ENCODE measurements at regions not wholly inside any gene's neighbourhood (a gene's known extent, or its start where the extent isn't known, plus 50 kb on each side); places are given as distances from the start of the nearest gene placed in this dataset.

DNA sequence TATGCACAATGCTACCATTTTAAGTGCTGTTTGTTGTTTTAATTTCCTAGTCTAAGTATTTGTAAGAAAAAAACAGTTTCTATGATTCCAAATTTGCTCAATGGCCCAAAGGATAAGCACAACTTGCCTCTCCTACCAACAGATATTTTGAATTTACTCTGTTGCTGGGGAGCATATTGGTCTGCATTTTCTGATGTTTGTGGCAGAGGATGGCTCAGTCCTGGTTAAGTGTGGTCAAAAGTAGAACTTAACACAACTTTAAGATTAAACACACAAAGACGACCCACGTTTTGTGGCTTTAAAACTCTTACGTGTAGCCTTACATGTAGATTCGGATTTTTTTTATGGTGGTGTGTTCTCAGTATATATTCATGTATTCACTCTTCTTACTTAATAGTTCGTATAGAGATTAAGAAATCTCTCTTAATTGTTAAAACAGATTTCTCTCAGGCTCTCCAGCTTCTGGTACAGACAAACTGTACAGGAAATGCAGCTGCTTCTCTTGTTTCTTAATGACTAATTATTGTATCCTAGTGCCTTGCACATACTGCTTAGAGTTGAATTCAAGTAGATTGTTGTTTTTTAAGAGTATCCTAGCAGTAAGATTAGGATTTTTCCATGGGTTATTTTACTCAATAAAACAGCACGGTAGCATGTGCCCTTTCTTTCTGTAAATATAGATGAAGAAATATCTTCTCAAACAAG lies 86.2 kb downstream of the GPR85 start:
- no peak overlapping the region for H3K4me3 ChIP-seq (ENCODE audit: low read depth in 1 of 2, low read length in 2 of 2)
- no peaks in the 10 kb centered on the region for H3K9me3 ChIP-seq (ENCODE audit: control insufficient read depth in 1 of 2, low read length in 2 of 2)
- no peak overlapping the region for H3K27ac ChIP-seq (ENCODE audit: low read depth, low read length)
- H3K9ac ChIP-seq (ENCODE audit: low read depth in 1 of 2, low read length in 2 of 2): no peak overlapping the region
- H3K36me3 ChIP-seq (ENCODE audit: control insufficient read depth in 1 of 2, insufficient read depth in 2 of 2, low read length in 2 of 2): no peaks in the 10 kb centered on the region
- H3K27me3 ChIP-seq (ENCODE audit: control insufficient read depth in 1 of 2, insufficient read depth in 2 of 2, low read length in 2 of 2): no peaks in the 10 kb centered on the region
- H3K4me1 ChIP-seq (ENCODE audit: control insufficient read depth in 1 of 2, insufficient read depth in 2 of 2, low read length in 2 of 2): no peaks in the 10 kb centered on the region

DNA sequence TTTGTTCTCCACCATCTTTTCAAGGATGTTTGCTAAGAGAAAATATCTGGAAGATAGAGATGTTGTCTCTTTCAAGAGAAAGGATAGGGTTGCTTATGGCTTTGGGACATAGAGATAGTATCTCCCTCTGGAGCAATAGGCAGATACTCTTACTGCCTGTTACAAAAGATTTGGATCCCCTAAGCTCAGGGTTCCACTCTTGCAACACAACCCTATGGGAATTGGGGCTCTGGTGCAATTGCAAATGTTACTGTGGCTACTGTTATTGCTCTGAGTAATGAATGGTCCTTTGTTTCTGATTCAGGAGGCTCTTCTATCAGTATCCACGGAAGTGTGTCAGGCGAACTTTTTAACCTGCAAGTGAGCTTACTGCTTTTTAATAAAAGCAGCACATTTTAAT lies 88.8 kb downstream of the GPR85 start:
- no peaks in the 10 kb centered on the region for H3K36me3 ChIP-seq (ENCODE audit: control insufficient read depth in 1 of 2, insufficient read depth in 2 of 2, low read length in 2 of 2)
- no peaks in the 10 kb centered on the region for H3K27me3 ChIP-seq (ENCODE audit: control insufficient read depth in 1 of 2, insufficient read depth in 2 of 2, low read length in 2 of 2)
- no peak overlapping the region for H3K27ac ChIP-seq (ENCODE audit: low read depth, low read length)

DNA sequence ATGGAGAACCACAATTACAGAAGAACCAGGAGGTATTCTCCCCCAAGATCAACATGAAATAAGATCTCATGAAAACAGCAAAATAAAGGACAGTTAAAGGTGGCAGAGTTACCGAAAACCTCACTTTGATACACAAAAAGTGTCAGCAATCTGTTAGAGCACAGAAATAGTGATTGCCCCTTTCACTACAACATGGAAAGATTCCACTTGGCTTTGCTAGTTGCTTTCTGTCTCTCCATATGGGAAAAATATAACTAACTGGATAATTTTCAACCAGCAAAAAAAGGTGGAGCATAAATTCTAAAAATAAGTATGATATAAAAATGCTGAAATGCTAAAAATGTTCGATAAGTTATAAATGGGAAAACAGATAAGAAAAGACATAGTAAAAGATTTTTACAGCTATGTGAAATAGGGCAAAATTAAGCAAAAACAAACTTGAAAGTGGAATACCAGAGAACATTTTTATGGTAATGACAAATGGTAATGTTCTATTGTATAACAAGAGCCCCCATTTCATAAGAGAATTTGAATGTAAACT lies 90.2 kb downstream of the GPR85 start:
- no peak overlapping the region for H3K27ac ChIP-seq (ENCODE audit: low read depth, low read length)
- no peak overlapping the region for H3K9ac ChIP-seq (ENCODE audit: low read depth in 1 of 2, low read length in 2 of 2)

More for the DNA sequence above, 88.8 kb downstream of the GPR85 start:
- no peaks in the 10 kb centered on the region for H3K4me1 ChIP-seq (ENCODE audit: control insufficient read depth in 1 of 2, insufficient read depth in 2 of 2, low read length in 2 of 2)
- H3K9ac ChIP-seq (ENCODE audit: low read depth in 1 of 2, low read length in 2 of 2): no peak overlapping the region
- H3K9me3 ChIP-seq (ENCODE audit: control insufficient read depth in 1 of 2, low read length in 2 of 2): no peaks in the 10 kb centered on the region
- no peak overlapping the region for H3K4me3 ChIP-seq (ENCODE audit: low read depth in 1 of 2, low read length in 2 of 2)

DNA sequence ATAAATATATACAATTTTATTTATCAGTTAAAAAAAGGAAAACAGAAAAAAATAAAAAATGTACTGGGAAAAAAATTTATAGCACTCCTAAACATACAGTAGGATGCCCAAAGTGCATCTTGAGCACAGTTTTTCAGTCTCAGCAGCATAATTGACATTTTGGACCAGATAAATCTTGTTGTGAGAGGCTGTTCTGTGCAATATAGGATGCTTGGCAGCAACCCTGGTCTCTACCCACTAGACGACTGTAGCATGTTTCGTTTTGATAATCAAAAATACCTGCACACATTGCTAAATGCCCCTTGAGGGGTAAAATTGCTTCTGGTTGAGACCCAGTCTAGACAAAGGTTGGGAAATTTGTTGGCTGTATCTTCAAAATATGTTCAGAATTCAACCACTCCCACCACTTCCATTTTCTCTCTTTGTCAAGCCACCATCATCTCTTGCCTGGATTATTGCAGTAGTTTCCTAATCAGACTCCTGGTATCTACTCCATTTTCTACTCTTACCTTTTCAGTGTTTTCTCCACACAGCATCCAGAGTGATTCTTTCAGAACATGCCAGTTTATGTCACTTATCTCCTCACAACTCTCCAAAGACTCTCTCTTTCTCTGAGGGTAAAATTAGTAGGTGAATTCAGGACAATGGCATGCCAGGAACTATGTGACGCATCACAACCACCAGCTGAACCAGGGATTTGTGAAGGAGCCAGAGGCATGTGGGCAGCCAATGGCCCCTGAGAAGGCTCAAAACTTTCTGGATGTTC lies 91.4 kb downstream of the GPR85 start:
- Histone ChIP-seq H3K9me3 (ENCODE audit: control insufficient read depth in 1 of 2, low read length in 2 of 2) (no peaks in the 10 kb centered on the region), H3K9ac (ENCODE audit: low read depth in 1 of 2, low read length in 2 of 2) (no peak overlapping the region), H3K27me3 (ENCODE audit: control insufficient read depth in 1 of 2, insufficient read depth in 2 of 2, low read length in 2 of 2) (no peaks in the 10 kb centered on the region), H3K27ac (ENCODE audit: low read depth, low read length) (no peak overlapping the region), H3K4me3 (ENCODE audit: low read depth in 1 of 2, low read length in 2 of 2) (no peak overlapping the region), H3K36me3 (ENCODE audit: control insufficient read depth in 1 of 2, insufficient read depth in 2 of 2, low read length in 2 of 2) (no peaks in the 10 kb centered on the region), H3K4me1 (ENCODE audit: control insufficient read depth in 1 of 2, insufficient read depth in 2 of 2, low read length in 2 of 2) (no peaks in the 10 kb centered on the region)

More for the DNA sequence above, 90.2 kb downstream of the GPR85 start:
- no peaks in the 10 kb centered on the region for H3K4me1 ChIP-seq (ENCODE audit: control insufficient read depth in 1 of 2, insufficient read depth in 2 of 2, low read length in 2 of 2)
- no peaks in the 10 kb centered on the region for H3K27me3 ChIP-seq (ENCODE audit: control insufficient read depth in 1 of 2, insufficient read depth in 2 of 2, low read length in 2 of 2)
- no peaks in the 10 kb centered on the region for H3K36me3 ChIP-seq (ENCODE audit: control insufficient read depth in 1 of 2, insufficient read depth in 2 of 2, low read length in 2 of 2)
- no peaks in the 10 kb centered on the region for H3K9me3 ChIP-seq (ENCODE audit: control insufficient read depth in 1 of 2, low read length in 2 of 2)
- no peak overlapping the region for H3K4me3 ChIP-seq (ENCODE audit: low read depth in 1 of 2, low read length in 2 of 2)

GRCh38 chr7:112994656-112995055 lies 92.0 kb downstream of the GPR85 start:
- no peak overlapping the region for H3K9ac ChIP-seq (ENCODE audit: low read depth in 1 of 2, low read length in 2 of 2)
- H3K4me1 ChIP-seq (ENCODE audit: control insufficient read depth in 1 of 2, insufficient read depth in 2 of 2, low read length in 2 of 2): no peaks in the 10 kb centered on the region
- H3K36me3 ChIP-seq (ENCODE audit: control insufficient read depth in 1 of 2, insufficient read depth in 2 of 2, low read length in 2 of 2): no peaks in the 10 kb centered on the region
- no peak overlapping the region for H3K4me3 ChIP-seq (ENCODE audit: low read depth in 1 of 2, low read length in 2 of 2)
- no peaks in the 10 kb centered on the region for H3K9me3 ChIP-seq (ENCODE audit: control insufficient read depth in 1 of 2, low read length in 2 of 2)
- H3K27me3 ChIP-seq (ENCODE audit: control insufficient read depth in 1 of 2, insufficient read depth in 2 of 2, low read length in 2 of 2): no peaks in the 10 kb centered on the region
- H3K27ac ChIP-seq (ENCODE audit: low read depth, low read length): no peak overlapping the region

DNA sequence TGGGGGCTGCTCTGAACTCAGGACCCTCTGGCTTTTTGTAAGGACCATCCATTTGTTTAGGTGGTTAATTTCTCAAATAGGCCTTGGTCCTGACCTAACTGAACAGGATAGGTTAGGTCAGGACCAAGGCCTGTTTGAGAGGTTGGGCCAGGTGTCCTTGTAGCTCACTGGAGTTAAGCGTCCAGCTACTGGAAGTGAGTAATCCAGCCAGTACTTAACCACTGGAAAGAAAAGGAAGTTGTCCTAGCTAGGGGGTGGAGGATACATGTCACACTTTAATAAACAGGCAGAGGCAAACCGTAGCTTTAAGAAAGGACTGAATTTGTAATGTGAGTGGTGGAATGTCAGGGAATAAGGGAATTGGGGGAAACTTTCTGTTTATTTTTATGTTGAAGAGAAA lies 96.0 kb downstream of the GPR85 start:
- Histone ChIP-seq H3K27me3 (ENCODE audit: control insufficient read depth in 1 of 2, insufficient read depth in 2 of 2, low read length in 2 of 2) (no peaks in the 10 kb centered on the region), H3K4me3 (ENCODE audit: low read depth in 1 of 2, low read length in 2 of 2) (no peak overlapping the region), H3K36me3 (ENCODE audit: control insufficient read depth in 1 of 2, insufficient read depth in 2 of 2, low read length in 2 of 2) (no peaks in the 10 kb centered on the region), H3K4me1 (ENCODE audit: control insufficient read depth in 1 of 2, insufficient read depth in 2 of 2, low read length in 2 of 2) (no peaks in the 10 kb centered on the region), H3K9me3 (ENCODE audit: control insufficient read depth in 1 of 2, low read length in 2 of 2) (no peaks in the 10 kb centered on the region), H3K27ac (ENCODE audit: low read depth, low read length) (no peak overlapping the region), H3K9ac (ENCODE audit: low read depth in 1 of 2, low read length in 2 of 2) (no peak overlapping the region)

GRCh38 chr7:112989531-112989930 lies 97.1 kb downstream of the GPR85 start:
- no peak overlapping the region for H3K4me3 ChIP-seq (ENCODE audit: low read depth in 1 of 2, low read length in 2 of 2)
- H3K27ac ChIP-seq (ENCODE audit: low read depth, low read length): no peak overlapping the region

GRCh38 chr7:112987171-112987570 lies 99.5 kb downstream of the GPR85 start:
- no peak overlapping the region for H3K9ac ChIP-seq (ENCODE audit: low read depth in 1 of 2, low read length in 2 of 2)
- H3K27ac ChIP-seq (ENCODE audit: low read depth, low read length): no peak overlapping the region
- no peaks in the 10 kb centered on the region for H3K4me1 ChIP-seq (ENCODE audit: control insufficient read depth in 1 of 2, insufficient read depth in 2 of 2, low read length in 2 of 2)
- no peaks in the 10 kb centered on the region for H3K9me3 ChIP-seq (ENCODE audit: control insufficient read depth in 1 of 2, low read length in 2 of 2)
- H3K4me3 ChIP-seq (ENCODE audit: low read depth in 1 of 2, low read length in 2 of 2): no peak overlapping the region
- no peaks in the 10 kb centered on the region for H3K36me3 ChIP-seq (ENCODE audit: control insufficient read depth in 1 of 2, insufficient read depth in 2 of 2, low read length in 2 of 2)
- H3K27me3 ChIP-seq (ENCODE audit: control insufficient read depth in 1 of 2, insufficient read depth in 2 of 2, low read length in 2 of 2): no peaks in the 10 kb centered on the region

More at GRCh38 chr7:112989531-112989930, 97.1 kb downstream of the GPR85 start:
- H3K9me3 ChIP-seq (ENCODE audit: control insufficient read depth in 1 of 2, low read length in 2 of 2): no peaks in the 10 kb centered on the region
- no peak overlapping the region for H3K9ac ChIP-seq (ENCODE audit: low read depth in 1 of 2, low read length in 2 of 2)
- H3K36me3 ChIP-seq (ENCODE audit: control insufficient read depth in 1 of 2, insufficient read depth in 2 of 2, low read length in 2 of 2): no peaks in the 10 kb centered on the region
- no peaks in the 10 kb centered on the region for H3K27me3 ChIP-seq (ENCODE audit: control insufficient read depth in 1 of 2, insufficient read depth in 2 of 2, low read length in 2 of 2)
- H3K4me1 ChIP-seq (ENCODE audit: control insufficient read depth in 1 of 2, insufficient read depth in 2 of 2, low read length in 2 of 2): no peaks in the 10 kb centered on the region

GRCh38 chr7:112986256-112987031 lies 100.2 kb downstream of the GPR85 start:
- no peak overlapping the region for H3K4me3 ChIP-seq (ENCODE audit: low read depth in 1 of 2, low read length in 2 of 2)
- H3K9ac ChIP-seq (ENCODE audit: low read depth in 1 of 2, low read length in 2 of 2): no peak overlapping the region
- no peaks in the 10 kb centered on the region for H3K27me3 ChIP-seq (ENCODE audit: control insufficient read depth in 1 of 2, insufficient read depth in 2 of 2, low read length in 2 of 2)
- no peaks in the 10 kb centered on the region for H3K4me1 ChIP-seq (ENCODE audit: control insufficient read depth in 1 of 2, insufficient read depth in 2 of 2, low read length in 2 of 2)
- no peak overlapping the region for H3K27ac ChIP-seq (ENCODE audit: low read depth, low read length)
- H3K9me3 ChIP-seq (ENCODE audit: control insufficient read depth in 1 of 2, low read length in 2 of 2): no peaks in the 10 kb centered on the region
- H3K36me3 ChIP-seq (ENCODE audit: control insufficient read depth in 1 of 2, insufficient read depth in 2 of 2, low read length in 2 of 2): no peaks in the 10 kb centered on the region
